GM18519 (cell line): ENCODE measurements at regions not wholly inside any gene's neighbourhood (a gene's known extent, or its start where the extent isn't known, plus 50 kb on each side); places are given as distances from the start of the nearest gene placed in this dataset.

ENCODE experiments used
- ATAC-seq: cut with Tn5 transposase; IDR thresholded peaks from one replicate; pipeline ENCODE4 v1.9.1; 2021; ENCODE audit warnings: mild to moderate bottlenecking, moderate library complexity; ENCODE audit not compliant: unreplicated experiment, low FRiP score

DNA sequence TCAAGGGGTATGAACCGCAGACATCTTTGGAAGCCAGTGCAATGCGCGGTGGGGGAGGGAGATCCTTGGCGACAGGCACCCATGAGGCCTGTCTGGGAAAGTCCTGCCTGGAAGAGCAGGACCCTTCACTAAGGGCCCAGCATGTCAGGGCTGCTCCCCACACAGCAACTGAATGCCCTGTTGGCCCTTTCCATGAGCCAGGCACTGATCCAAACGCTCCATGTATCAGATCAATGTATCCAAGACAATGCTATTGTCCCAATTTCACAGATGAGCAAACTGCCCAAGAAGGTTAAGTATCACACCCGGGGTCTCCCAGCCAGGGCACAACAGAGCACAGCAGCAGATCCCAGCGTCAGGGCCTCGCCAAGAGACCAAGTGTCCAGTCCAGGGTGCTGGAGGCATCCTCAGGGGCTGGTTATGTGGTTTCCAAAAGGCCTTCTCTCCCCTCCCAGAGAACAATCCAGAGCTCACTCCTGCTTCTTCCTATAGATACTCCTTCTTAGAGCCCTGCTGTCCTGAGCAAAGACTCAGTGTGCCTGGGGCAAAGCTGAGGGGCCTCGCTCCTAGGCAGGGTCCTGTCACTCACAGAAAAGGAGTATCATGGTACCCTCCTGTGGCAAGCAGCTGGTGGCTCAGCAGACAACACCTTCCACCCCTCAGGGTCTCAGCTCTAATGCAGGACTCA is 328.0 kb downstream of the NPHP4 start:
- no peak for ATAC-seq

DNA sequence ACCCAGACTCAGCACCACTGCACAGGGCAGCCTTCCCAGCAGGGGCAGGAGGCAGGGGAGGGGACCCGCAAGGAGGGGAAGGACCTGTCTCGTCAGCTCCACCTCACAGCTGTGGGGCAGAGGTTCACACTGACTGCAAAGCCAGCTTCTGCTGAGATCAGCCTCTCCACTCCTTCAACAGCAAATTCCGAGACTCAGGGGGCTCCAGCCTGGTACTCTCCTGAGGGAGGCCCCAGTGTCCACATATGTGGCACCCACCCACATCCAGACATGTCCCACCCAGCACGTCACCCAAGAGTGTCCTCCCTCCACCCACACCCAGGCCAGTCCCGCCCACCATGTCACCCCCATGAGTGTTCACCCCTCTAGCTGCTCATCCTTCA is 329.5 kb downstream of the NPHP4 start:
- no peak for ATAC-seq

DNA sequence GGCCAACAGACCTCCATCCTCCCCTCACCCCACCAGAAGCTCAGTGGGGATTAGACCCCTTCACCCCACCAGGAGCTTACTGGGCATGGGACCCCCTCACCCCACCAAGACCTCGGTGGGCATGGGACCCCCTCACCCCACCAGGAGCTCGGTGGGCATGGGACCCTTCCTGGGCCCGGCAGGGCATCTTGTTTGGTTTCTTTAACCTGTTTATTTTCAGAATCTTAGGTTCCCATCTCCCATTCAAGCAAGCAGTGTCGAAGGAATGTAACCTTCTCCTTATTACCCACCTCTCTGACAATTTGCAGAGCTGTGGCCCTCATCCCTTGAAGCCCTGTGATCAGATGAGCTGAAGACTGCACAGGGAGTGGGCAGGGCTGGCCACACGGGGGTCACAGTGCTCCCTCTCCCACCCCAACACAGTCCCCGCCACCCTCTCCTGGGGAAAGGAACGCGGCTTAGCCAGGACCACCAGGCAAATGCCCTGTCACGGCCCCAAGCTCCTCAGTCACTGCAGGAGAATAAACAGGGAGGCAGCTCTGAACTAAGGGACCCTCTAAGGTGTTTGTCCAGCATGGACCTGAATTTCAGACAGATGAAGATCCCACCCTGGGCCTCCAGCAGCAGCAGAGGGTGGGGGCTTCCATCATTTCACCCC is 330.0 kb downstream of the NPHP4 start:
- ATAC-seq, result no peak

DNA sequence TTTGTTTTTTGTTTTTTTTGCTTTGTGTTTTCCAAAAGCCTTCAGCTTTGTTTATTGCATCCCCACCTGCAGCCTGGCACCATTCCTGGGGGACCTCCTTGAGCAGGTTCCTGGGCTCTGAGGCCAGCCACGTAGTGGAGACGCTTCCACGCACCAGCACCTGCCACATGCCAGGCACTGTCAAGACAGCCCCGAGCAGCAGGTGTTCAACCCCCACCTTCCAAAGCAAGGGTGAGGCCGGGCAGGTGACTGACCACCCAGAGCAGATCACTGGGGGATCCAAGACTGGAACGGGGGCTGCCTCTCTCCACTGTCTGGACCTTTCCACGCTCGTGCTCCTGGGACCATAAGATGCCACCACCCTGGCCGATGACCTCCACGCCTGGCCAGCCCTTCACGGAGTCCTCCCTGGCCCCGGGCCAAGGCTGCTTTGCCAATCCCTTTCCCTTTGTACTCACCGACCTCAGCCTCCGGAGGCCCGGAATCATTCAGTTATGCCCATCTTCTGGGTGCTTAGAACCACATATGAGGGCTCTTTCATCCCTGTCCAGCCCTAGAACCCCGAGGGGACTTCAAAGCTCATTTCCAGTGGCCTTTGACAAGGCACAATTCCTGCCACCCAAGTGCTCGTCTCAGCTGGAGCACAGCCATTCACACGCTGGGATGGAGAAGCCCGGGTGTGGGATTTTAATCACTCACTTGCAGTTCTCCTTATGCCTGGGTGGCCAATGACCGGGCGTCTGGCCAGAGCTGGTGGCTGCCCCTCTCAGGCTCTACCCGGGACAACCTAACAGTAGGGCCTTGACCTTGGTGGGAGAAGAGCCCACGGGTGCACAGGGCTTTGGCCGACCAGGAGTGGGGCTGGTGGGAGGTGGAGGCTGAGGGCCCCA is 330.8 kb downstream of the NPHP4 start:
- ATAC-seq, result no peak

GRCh38 chr1:5660141-5660935 is 331.9 kb downstream of the NPHP4 start:
- no peak for ATAC-seq

- no peak for ATAC-seq
Observed at GRCh38 chr1:5659606-5660005, 332.6 kb downstream of the NPHP4 start.

GRCh38 chr1:5658340-5659316 is 333.6 kb downstream of the NPHP4 start:
- ATAC-seq, result no peak

- ATAC-seq, result no peak
Observed at GRCh38 chr1:5651964-5652821, 340.0 kb downstream of the NPHP4 start.

DNA sequence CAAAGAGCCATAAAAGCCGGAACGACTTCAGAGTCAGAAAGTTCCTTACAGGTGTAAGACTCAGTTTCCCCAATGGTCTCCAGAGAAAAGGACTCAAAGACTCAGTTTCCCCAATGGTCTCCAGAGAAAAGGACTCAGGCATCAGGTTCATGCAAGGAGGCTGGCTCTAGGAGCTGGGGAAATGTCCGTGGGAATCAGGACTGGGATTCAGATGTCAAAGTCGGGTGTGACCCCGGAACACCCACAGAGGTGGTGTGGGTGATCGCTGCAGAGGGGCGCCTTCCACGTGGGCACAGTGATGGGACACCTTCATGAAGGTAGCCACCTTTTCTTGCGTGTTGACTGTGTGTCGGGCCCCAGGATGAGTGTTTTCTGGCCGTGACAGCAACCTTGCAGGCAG is 340.8 kb downstream of the NPHP4 start:
- ATAC-seq, result no peak

GRCh38 chr1:5651027-5651410 is 341.2 kb downstream of the NPHP4 start:
- no peak for ATAC-seq

DNA sequence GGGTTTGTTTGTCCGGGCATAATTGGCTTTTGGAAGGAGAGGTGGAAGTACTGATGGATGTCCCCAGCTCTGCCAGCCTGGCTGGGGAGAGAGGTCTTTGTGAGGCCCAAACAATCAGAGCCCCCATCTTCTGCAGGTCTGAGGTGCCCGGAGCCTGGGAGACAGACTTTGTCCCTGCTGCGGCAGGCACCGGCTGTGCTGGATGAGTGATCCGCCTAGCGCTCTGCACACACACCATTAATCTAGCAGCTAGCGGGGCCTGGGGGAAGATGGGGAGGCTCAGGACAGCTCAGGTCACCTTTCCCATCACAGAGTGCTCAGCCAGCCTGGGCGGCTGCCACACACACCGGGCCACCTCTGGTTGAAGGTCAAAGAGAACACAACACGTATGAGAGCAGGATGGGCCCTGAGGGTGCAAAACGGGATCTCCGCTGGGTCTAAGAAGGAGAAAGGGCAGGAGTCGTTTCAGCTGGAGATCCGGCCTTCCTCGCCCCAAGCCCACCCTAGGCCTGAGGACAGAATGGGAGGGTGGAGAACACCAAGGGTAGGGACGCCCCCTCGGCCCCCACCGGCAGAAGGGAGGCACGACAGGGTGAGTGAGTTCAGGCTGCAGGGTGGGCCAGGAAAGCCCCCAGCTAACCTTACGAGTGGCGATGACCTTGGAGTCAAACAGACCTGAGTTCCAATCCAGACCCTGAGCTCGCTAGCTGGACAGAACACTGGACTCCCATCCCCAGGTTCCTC is 341.8 kb downstream of the NPHP4 start:
- ATAC-seq, result no peak

GRCh38 chr1:5649795-5650194 is 342.4 kb downstream of the NPHP4 start:
- no peak for ATAC-seq

GRCh38 chr1:5649166-5649551 is 343.1 kb downstream of the NPHP4 start:
- no peak for ATAC-seq

GRCh38 chr1:5648410-5649165 is 343.6 kb downstream of the NPHP4 start:
- no peak for ATAC-seq

- ATAC-seq, result no peak
Observed at GRCh38 chr1:5647234-5647633, 345.0 kb downstream of the NPHP4 start.

DNA sequence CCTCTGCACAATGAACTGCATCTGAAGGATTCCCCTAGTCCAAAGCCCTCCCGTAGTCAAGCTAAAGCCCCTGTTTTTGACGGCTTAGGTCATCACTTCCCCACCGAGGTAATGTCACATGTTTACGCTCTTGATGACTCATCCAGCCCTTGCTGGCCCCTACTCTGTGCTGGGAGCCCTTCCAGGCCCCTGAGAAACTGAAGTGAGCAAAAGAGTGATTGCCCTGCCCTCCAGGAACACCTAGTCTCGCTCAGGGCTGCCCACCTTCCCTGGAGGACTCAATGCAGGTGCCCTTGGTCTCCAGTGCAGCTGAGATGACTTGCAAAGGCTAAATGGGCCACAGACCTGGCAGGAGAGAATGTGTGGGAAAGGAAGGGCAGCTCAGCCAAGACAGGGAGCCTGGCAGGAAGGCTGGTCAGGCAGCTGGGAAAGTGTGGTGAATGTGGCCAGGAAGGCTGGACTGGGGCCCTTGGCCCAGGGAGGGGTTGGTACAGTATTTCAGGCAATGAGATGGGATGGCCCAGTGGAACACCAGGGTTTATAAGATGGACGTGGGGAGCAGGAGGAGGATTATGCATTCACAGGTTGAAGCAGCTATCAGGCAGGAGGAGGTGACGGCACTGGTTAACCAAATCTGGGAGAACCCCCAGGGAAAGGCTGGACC is 345.6 kb downstream of the NPHP4 start:
- ATAC-seq, result no peak

- no peak for ATAC-seq
Observed at GRCh38 chr1:5645929-5646328, 346.3 kb downstream of the NPHP4 start.
